ENCODE measurements at regions not wholly inside any gene's neighbourhood (a gene's known extent, or its start where the extent isn't known, plus 50 kb on each side); places are given as distances from the start of the nearest gene placed in this dataset.

DNA sequence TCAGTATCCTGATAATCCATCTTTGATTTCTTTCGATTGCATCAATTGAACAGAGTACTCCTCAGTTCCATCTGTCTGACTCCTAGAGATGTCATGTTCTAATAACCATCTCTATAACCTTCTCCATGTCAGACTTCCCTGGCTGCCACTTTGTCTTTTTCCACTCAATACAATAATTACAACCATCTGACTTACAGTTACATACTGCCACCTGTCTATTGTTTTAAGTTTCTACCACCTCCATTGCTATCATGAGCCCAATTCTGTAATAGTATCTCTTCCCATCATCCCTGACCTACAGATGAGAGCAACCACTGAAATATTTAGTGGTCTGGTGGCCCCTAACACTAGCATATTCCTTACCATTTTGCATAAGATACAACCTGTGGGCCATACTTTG, 439.2 kb upstream of the FAM47C start:
- TF ChIP-seq, protein P1, sequence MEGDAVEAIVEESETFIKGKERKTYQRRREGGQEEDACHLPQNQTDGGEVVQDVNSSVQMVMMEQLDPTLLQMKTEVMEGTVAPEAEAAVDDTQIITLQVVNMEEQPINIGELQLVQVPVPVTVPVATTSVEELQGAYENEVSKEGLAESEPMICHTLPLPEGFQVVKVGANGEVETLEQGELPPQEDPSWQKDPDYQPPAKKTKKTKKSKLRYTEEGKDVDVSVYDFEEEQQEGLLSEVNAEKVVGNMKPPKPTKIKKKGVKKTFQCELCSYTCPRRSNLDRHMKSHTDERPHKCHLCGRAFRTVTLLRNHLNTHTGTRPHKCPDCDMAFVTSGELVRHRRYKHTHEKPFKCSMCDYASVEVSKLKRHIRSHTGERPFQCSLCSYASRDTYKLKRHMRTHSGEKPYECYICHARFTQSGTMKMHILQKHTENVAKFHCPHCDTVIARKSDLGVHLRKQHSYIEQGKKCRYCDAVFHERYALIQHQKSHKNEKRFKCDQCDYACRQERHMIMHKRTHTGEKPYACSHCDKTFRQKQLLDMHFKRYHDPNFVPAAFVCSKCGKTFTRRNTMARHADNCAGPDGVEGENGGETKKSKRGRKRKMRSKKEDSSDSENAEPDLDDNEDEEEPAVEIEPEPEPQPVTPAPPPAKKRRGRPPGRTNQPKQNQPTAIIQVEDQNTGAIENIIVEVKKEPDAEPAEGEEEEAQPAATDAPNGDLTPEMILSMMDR (IDR thresholded peaks at IDR 0.05) = no peak
- no peak for TF ChIP-seq POLR2AphosphoS5 (IDR thresholded peaks at IDR 0.05)

Measured in breast epithelium (tissue), 3 donors.